GM12878 (cell line): ENCODE measurements at regions not wholly inside any gene's neighbourhood (a gene's known extent, or its start where the extent isn't known, plus 50 kb on each side); places are given as distances from the start of the nearest gene placed in this dataset.

Experiments
- CBX5 ChIP-seq: sonication (generic); IDR thresholded peaks from 2 replicates; pipeline ENCODE4 v1.6.1; 2016; ENCODE audit warnings: low read depth, moderate library complexity, mild to moderate bottlenecking, inconsistent platforms
- CREB1 ChIP-seq: IDR thresholded peaks from 2 replicates; pipeline ENCODE4 v1.6.1; 2012; ENCODE audit warnings: low read depth, mild to moderate bottlenecking, inconsistent platforms
- CREM ChIP-seq: IDR thresholded peaks from 2 replicates; pipeline ENCODE4 v1.6.1; 2014; ENCODE audit warnings: antibody characterized with exemption, low read depth
- ESRRA ChIP-seq: IDR thresholded peaks from 2 replicates; pipeline ENCODE4 v1.6.1; 2012; ENCODE audit warnings: mild to moderate bottlenecking, low read length, improper control_type of control experiment
- KDM1A ChIP-seq: fragments of 200-600 bp; sonication (generic); IDR thresholded peaks from 2 replicates; pipeline ENCODE4 v1.6.1; 2016; ENCODE audit warnings: borderline replicate concordance
- KLF5 ChIP-seq: fragments of 450-650 bp; IDR thresholded peaks from 2 replicates; pipeline ENCODE4 v1.6.1; 2014; ENCODE audit warnings: mild to moderate bottlenecking; ENCODE audit not compliant: partially characterized antibody
- MTA3 ChIP-seq: IDR thresholded peaks from 2 replicates; pipeline ENCODE4 v1.6.1; 2012; ENCODE audit warnings: low read length, inconsistent platforms, borderline replicate concordance
- NR2F1 ChIP-seq: fragments of 450-650 bp; conservative IDR thresholded peaks from 2 replicates; pipeline ENCODE4 v1.6.1; 2017; ENCODE audit warnings: mild to moderate bottlenecking
- PML ChIP-seq: IDR thresholded peaks from 2 replicates; pipeline ENCODE4 v1.6.1; 2012; ENCODE audit warnings: low read length, inconsistent platforms
- POLR2A ChIP-seq: IDR thresholded peaks from 2 replicates; pipeline ENCODE4 v1.6.1; 2011; ENCODE audit warnings: low read depth, mild to moderate bottlenecking, low read length
- POLR2AphosphoS5 ChIP-seq: IDR thresholded peaks from 2 replicates; pipeline ENCODE4 v1.6.1; 2011; ENCODE audit warnings: mild to moderate bottlenecking, low read length, inconsistent platforms
- SIN3A ChIP-seq: IDR thresholded peaks from 2 replicates; pipeline ENCODE4 v1.6.1; 2012; ENCODE audit warnings: low read depth, low read length, improper control_type of control experiment
- SP1 ChIP-seq: IDR thresholded peaks from one replicate; pipeline ENCODE4 v1.6.1; 2011; ENCODE audit warnings: low read depth, low read length
- STAT1 ChIP-seq: fragments of 450-650 bp; conservative IDR thresholded peaks from 2 replicates; pipeline ENCODE4 v1.6.1; 2014; ENCODE audit warnings: antibody characterized with exemption, mild to moderate bottlenecking
- STAT3 ChIP-seq: IDR thresholded peaks from 2 replicates; pipeline ENCODE4 v1.6.1; 2011; ENCODE audit warnings: low read depth, low read length, improper control_type of control experiment
- SUZ12 ChIP-seq: fragments of 200-600 bp; sonication (generic); IDR thresholded peaks from one replicate; pipeline ENCODE4 v1.6.1; 2018; ENCODE audit warnings: antibody characterized with exemption, mild to moderate bottlenecking; ENCODE audit not compliant: unreplicated experiment
- TCF3 ChIP-seq: IDR thresholded peaks from 2 replicates; pipeline ENCODE4 v1.6.1; 2012; ENCODE audit warnings: low read depth, mild to moderate bottlenecking, low read length, borderline replicate concordance; ENCODE audit not compliant: insufficient read depth
- ZBED1 ChIP-seq: IDR thresholded peaks from 2 replicates; pipeline ENCODE4 v1.6.1; 2016; ENCODE audit warnings: borderline replicate concordance
- ZNF217 ChIP-seq: fragments of 450-650 bp; IDR thresholded peaks from 2 replicates; pipeline ENCODE4 v1.6.1; 2017; ENCODE audit warnings: antibody characterized with exemption, mild to moderate bottlenecking
- TF ChIP-seq, protein P1 (sequence below): IDR thresholded peaks from 2 replicates; pipeline ENCODE4 v1.6.1; 2011; ENCODE audit warnings: mild to moderate bottlenecking, low read depth, low read length, moderate library complexity; ENCODE audit not compliant: insufficient replicate concordance
- TF ChIP-seq, protein P2 (sequence below): fragments of 450-650 bp; IDR thresholded peaks from 2 replicates; pipeline ENCODE4 v1.6.1; 2016; ENCODE audit warnings: mild to moderate bottlenecking, moderate library complexity, borderline replicate concordance
- TF ChIP-seq, protein P3 (sequence below): IDR thresholded peaks from 2 replicates; pipeline ENCODE4 v1.6.1; 2011; ENCODE audit warnings: low read depth, low read length, improper control_type of control experiment, borderline replicate concordance
- TF ChIP-seq, protein P4 (sequence below): fragments of 150-350 bp; IDR thresholded peaks from 2 replicates; pipeline ENCODE4 v1.6.1; 2016; ENCODE audit warnings: low read depth, low read length

DNA sequence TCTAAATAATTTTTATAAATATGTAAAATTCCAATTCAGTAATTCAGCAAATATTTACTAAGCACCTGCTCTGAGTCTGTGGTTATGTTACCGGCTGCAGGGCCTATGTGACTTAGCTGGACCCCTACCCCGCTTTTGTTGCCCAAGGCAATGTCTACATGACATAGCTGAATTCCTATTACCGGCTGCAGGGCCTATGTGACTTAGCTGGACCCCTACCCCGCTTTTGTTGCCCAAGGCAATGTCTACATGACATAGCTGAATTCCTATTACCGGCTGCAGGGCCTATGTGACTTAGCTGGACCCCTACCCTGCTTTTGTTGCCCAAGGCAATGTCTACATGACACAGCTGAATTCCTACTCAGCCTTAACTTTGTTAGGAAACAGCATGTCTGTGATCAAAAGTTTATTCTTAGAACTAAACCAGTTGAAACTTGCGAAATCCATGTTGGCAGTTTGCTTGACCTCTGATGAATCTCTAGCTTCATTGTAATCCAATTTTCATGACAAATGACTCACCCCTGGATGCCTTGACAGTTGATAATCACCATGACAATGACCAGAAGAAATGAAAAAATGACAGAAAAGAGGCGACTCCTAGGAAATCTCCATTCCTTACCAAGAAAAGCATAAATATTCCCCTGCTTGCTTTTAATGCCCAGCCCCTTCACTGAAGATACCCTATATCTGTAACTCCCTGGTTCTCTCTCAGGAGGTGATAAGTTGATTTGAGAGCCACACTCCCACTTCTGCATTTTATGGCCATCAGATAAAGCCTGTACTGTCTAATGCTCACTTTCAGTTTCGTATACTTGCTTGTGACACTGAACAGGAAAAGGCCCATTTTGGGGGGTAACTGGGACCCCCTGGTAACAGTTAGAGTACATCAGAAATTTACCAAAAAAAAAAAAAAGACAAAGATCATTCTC lies 148.4 kb upstream of the SYT10 start (continued):
- TF ChIP-seq ESRRA = no peak
- no peak for TF ChIP-seq ZNF217
- TF ChIP-seq PML = no peak
- TF ChIP-seq POLR2A = no peak
- TF ChIP-seq, protein P1, sequence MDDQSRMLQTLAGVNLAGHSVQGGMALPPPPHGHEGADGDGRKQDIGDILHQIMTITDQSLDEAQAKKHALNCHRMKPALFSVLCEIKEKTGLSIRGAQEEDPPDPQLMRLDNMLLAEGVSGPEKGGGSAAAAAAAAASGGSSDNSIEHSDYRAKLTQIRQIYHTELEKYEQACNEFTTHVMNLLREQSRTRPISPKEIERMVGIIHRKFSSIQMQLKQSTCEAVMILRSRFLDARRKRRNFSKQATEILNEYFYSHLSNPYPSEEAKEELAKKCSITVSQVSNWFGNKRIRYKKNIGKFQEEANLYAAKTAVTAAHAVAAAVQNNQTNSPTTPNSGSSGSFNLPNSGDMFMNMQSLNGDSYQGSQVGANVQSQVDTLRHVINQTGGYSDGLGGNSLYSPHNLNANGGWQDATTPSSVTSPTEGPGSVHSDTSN = no peak
- 0 out of 2 replicates have a peak, but pooled peaks have one; percentile 10 for TF ChIP-seq CREM
- no peak for TF ChIP-seq SP1
- TF ChIP-seq TCF3 = no peak
- 0 out of 2 replicates have a peak, but pooled peaks have one; percentile 31 for TF ChIP-seq CBX5
- TF ChIP-seq SUZ12 = no peak
- no peak for TF ChIP-seq ZBED1
- no peak for TF ChIP-seq CREB1
- no peak for TF ChIP-seq KDM1A
- TF ChIP-seq MTA3 = 0 out of 2 replicates have a peak, but pooled peaks have one; percentile 28
- no peak for TF ChIP-seq STAT3
- TF ChIP-seq, protein P2, sequence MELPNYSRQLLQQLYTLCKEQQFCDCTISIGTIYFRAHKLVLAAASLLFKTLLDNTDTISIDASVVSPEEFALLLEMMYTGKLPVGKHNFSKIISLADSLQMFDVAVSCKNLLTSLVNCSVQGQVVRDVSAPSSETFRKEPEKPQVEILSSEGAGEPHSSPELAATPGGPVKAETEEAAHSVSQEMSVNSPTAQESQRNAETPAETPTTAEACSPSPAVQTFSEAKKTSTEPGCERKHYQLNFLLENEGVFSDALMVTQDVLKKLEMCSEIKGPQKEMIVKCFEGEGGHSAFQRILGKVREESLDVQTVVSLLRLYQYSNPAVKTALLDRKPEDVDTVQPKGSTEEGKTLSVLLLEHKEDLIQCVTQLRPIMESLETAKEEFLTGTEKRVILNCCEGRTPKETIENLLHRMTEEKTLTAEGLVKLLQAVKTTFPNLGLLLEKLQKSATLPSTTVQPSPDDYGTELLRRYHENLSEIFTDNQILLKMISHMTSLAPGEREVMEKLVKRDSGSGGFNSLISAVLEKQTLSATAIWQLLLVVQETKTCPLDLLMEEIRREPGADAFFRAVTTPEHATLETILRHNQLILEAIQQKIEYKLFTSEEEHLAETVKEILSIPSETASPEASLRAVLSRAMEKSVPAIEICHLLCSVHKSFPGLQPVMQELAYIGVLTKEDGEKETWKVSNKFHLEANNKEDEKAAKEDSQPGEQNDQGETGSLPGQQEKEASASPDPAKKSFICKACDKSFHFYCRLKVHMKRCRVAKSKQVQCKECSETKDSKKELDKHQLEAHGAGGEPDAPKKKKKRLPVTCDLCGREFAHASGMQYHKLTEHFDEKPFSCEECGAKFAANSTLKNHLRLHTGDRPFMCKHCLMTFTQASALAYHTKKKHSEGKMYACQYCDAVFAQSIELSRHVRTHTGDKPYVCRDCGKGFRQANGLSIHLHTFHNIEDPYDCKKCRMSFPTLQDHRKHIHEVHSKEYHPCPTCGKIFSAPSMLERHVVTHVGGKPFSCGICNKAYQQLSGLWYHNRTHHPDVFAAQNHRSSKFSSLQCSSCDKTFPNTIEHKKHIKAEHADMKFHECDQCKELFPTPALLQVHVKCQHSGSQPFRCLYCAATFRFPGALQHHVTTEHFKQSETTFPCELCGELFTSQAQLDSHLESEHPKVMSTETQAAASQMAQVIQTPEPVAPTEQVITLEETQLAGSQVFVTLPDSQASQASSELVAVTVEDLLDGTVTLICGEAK = no peak
- no peak for TF ChIP-seq POLR2AphosphoS5
- no peak for TF ChIP-seq STAT1
- no peak for TF ChIP-seq KLF5
- TF ChIP-seq, protein P3, sequence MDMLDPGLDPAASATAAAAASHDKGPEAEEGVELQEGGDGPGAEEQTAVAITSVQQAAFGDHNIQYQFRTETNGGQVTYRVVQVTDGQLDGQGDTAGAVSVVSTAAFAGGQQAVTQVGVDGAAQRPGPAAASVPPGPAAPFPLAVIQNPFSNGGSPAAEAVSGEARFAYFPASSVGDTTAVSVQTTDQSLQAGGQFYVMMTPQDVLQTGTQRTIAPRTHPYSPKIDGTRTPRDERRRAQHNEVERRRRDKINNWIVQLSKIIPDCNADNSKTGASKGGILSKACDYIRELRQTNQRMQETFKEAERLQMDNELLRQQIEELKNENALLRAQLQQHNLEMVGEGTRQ = no peak
- no peak for TF ChIP-seq NR2F1
- TF ChIP-seq, protein P4, sequence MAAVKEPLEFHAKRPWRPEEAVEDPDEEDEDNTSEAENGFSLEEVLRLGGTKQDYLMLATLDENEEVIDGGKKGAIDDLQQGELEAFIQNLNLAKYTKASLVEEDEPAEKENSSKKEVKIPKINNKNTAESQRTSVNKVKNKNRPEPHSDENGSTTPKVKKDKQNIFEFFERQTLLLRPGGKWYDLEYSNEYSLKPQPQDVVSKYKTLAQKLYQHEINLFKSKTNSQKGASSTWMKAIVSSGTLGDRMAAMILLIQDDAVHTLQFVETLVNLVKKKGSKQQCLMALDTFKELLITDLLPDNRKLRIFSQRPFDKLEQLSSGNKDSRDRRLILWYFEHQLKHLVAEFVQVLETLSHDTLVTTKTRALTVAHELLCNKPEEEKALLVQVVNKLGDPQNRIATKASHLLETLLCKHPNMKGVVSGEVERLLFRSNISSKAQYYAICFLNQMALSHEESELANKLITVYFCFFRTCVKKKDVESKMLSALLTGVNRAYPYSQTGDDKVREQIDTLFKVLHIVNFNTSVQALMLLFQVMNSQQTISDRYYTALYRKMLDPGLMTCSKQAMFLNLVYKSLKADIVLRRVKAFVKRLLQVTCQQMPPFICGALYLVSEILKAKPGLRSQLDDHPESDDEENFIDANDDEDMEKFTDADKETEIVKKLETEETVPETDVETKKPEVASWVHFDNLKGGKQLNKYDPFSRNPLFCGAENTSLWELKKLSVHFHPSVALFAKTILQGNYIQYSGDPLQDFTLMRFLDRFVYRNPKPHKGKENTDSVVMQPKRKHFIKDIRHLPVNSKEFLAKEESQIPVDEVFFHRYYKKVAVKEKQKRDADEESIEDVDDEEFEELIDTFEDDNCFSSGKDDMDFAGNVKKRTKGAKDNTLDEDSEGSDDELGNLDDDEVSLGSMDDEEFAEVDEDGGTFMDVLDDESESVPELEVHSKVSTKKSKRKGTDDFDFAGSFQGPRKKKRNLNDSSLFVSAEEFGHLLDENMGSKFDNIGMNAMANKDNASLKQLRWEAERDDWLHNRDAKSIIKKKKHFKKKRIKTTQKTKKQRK = no peak
- no peak for TF ChIP-seq SIN3A
